Fibroblast of villous mesenchyme (primary cell): ENCODE measurements at regions not wholly inside any gene's neighbourhood (a gene's known extent, or its start where the extent isn't known, plus 50 kb on each side); places are given as distances from the start of the nearest gene placed in this dataset. TPM values are rescaled to one million over a fixed set of nuclear protein-coding genes. Genes with fewer than 3 reads are reported as not detected.
"Not testable (repeated sequence)": the region's sequence is repeated elsewhere in the genome, so short reads cannot be mapped to it uniquely, and the experiment has no call there.

Experiments
- DNase-seq: peaks from one replicate; pipeline ENCODE4 v3.0.0-alpha.2; 2010; ENCODE audit warnings: low read depth
- H3K4me3 ChIP-seq: 2 replicates; pipeline ENCODE4 v1.5.1; 2011; ENCODE audit warnings: low read depth, mild to moderate bottlenecking, low read length
- small RNA-seq: library from RNA; depleted of rRNA; stranded (forward); fragments of <200 nt; gene quantifications from one replicate; pipeline ENCODE3, GENCODE V24; 2012
- TF ChIP-seq, protein P1 (sequence below): IDR thresholded peaks from 2 replicates; pipeline ENCODE4 v1.5.1; 2012; ENCODE audit warnings: low read depth, mild to moderate bottlenecking, low read length; ENCODE audit not compliant: insufficient read depth

DNA sequence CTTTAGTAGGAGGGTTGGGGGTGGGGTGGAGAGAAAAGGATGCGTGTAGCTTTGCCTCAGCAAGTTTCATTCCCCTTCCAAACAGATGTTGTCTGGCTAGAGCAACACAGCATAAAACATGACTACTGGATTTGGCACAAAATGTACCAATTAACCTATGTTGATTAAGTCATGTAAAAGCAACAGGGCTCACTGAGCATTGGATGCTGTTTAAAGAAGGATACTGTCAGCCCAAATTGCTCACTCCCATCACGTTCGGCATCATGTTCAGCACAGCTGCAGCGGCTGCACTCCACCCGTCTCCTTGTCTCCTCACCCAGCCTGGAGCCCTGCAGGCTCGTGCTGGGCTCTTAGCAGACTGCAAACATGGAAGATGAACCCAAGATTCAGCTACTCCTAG, 77.5 kb downstream of the DLEU7 start:
- H3K4me3 ChIP-seq = no peak overlapping the region
- DNase-seq = no peak
- TF ChIP-seq, protein P1, sequence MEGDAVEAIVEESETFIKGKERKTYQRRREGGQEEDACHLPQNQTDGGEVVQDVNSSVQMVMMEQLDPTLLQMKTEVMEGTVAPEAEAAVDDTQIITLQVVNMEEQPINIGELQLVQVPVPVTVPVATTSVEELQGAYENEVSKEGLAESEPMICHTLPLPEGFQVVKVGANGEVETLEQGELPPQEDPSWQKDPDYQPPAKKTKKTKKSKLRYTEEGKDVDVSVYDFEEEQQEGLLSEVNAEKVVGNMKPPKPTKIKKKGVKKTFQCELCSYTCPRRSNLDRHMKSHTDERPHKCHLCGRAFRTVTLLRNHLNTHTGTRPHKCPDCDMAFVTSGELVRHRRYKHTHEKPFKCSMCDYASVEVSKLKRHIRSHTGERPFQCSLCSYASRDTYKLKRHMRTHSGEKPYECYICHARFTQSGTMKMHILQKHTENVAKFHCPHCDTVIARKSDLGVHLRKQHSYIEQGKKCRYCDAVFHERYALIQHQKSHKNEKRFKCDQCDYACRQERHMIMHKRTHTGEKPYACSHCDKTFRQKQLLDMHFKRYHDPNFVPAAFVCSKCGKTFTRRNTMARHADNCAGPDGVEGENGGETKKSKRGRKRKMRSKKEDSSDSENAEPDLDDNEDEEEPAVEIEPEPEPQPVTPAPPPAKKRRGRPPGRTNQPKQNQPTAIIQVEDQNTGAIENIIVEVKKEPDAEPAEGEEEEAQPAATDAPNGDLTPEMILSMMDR = no peak

DNA sequence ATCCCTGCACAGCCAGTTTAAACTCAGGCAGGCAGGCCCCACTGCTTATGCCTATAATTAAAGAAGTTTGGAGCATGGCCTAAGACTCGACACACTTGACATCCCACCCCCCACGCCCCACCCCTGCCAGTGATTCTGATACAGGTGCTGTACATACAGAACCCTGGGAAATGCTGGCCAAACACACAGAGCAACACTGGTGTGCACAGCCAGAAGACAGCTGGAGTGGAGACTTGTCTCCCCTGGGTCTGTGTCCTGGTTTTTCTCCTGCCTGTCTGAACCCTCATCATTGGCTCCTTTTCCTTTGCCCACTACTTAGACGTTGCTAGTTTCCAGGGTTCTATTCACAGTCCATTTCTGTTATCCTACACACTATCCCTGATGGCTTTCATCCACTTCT, 76.8 kb downstream of the DLEU7 start:
- TF ChIP-seq, protein P1 = no peak

DNA sequence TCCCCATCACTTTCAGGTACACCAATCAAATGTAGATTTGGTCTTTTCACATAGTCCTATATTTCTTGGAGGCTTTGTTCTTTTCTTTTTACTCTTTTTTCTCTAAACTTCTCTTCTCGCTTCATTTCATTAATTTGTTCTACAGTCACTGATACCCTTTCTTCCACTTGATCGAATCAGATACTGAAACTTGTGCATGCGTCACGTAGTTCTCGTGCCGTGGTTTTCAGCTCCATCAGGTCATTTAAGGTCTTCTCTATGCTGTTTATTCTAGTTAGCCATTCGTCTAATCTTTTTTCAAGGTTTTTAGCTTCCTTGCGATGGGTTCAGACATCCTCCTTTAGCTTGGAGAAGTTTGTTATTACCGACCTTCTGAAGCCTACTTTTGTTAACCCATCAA, 70.6 kb downstream of the DLEU7 start:
- H3K4me3 ChIP-seq, DNase-seq: not testable (repeated sequence)

More for the DNA sequence above, 76.8 kb downstream of the DLEU7 start:
- no peak overlapping the region for H3K4me3 ChIP-seq
- DNase-seq = no peak

Small RNAs in the stretch of these regions (small RNA-seq; reads per million reads assigned to genes)
- gene RF02109 (not detected), gene RF02110 (not detected)
